ENCODE measurements at regions not wholly inside any gene's neighbourhood (a gene's known extent, or its start where the extent isn't known, plus 50 kb on each side); places are given as distances from the start of the nearest gene placed in this dataset.

- no peaks in the 10 kb centered on the region for H4K20me1 ChIP-seq (ENCODE audit: insufficient read depth, low read length)
- no peak overlapping the region for H3K27ac ChIP-seq (ENCODE audit: low read depth, low read length)
- no peaks in the 10 kb centered on the region for H3K27me3 ChIP-seq (ENCODE audit: insufficient read depth, low read length)
- no peaks in the 10 kb centered on the region for H3K36me3 ChIP-seq (ENCODE audit: insufficient read depth, low read length)
- H3K9me3 Mint-ChIP-seq (ENCODE audit: unreplicated experiment), result peaks cover 2% of the 10 kb centered on the region
- H3K79me2 ChIP-seq (ENCODE audit: insufficient read depth, low read length), result no peaks in the 10 kb centered on the region
- no peaks in the 10 kb centered on the region for H3K36me3 Mint-ChIP-seq (ENCODE audit: low read depth, unreplicated experiment)
- peaks cover 3% of the 10 kb centered on the region for H3K27me3 Mint-ChIP-seq (ENCODE audit: low read depth, unreplicated experiment)
- no peak for FAIRE-seq
- H3K9me3 ChIP-seq (ENCODE audit: insufficient read depth, low read depth, low read length), result no peaks in the 10 kb centered on the region
- no peak overlapping the region for H3K9ac ChIP-seq (ENCODE audit: low read length)
- H3K27ac Mint-ChIP-seq (ENCODE audit: unreplicated experiment), result no peak overlapping the region
- H3K4me3 Mint-ChIP-seq (ENCODE audit: unreplicated experiment), result no peak overlapping the region
- H3K4me3 ChIP-seq (ENCODE audit: insufficient read depth, low read depth, low read length), result no peak overlapping the region
- H3K4me1 ChIP-seq (ENCODE audit: insufficient read depth, low read length), result no peaks in the 10 kb centered on the region
- peak; percentile 13 for DNase-seq (ENCODE audit: low read depth)
- peak; percentile 65 for TF ChIP-seq CTCF (IDR thresholded peaks at IDR 0.05; ENCODE audit: insufficient read depth, low read depth, low read length)
- no peak for TF ChIP-seq EZH2 (IDR thresholded peaks at IDR 0.05; ENCODE audit: insufficient read depth, low read length)
- H2AFZ ChIP-seq (ENCODE audit: low read depth, low read length), result no peak overlapping the region
- H3K4me1 Mint-ChIP-seq (ENCODE audit: low read depth, unreplicated experiment), result no peaks in the 10 kb centered on the region
- H3K4me2 ChIP-seq (ENCODE audit: low read length), result no peak overlapping the region
Observed at GRCh38 chr20:12207875-12208274, 290.2 kb downstream of the BTBD3 start.

GRCh38 chr20:12210591-12210990 lies 292.9 kb downstream of the BTBD3 start:
- Mint-ChIP-seq H3K27ac (ENCODE audit: unreplicated experiment) (no peak overlapping the region), H3K9me3 (ENCODE audit: unreplicated experiment) (no peaks in the 10 kb centered on the region), H3K4me3 (ENCODE audit: unreplicated experiment) (no peak overlapping the region), H3K4me1 (ENCODE audit: low read depth, unreplicated experiment) (no peaks in the 10 kb centered on the region), H3K36me3 (ENCODE audit: low read depth, unreplicated experiment) (no peaks in the 10 kb centered on the region), H3K27me3 (ENCODE audit: low read depth, unreplicated experiment) (peaks cover 3% of the 10 kb centered on the region)
- no peak for DNase-seq (ENCODE audit: low read depth)
- Histone ChIP-seq H3K27me3 (ENCODE audit: insufficient read depth, low read length) (no peaks in the 10 kb centered on the region), H2AFZ (ENCODE audit: low read depth, low read length) (no peak overlapping the region), H4K20me1 (ENCODE audit: insufficient read depth, low read length) (no peaks in the 10 kb centered on the region), H3K9me3 (ENCODE audit: insufficient read depth, low read depth, low read length) (no peaks in the 10 kb centered on the region), H3K79me2 (ENCODE audit: insufficient read depth, low read length) (no peaks in the 10 kb centered on the region), H3K4me1 (ENCODE audit: insufficient read depth, low read length) (no peaks in the 10 kb centered on the region), H3K4me3 (ENCODE audit: insufficient read depth, low read depth, low read length) (no peak overlapping the region), H3K9ac (ENCODE audit: low read length) (no peak overlapping the region), H3K4me2 (ENCODE audit: low read length) (no peak overlapping the region), H3K27ac (ENCODE audit: low read depth, low read length) (no peak overlapping the region), H3K36me3 (ENCODE audit: insufficient read depth, low read length) (no peaks in the 10 kb centered on the region)
- TF ChIP-seq CTCF (IDR thresholded peaks at IDR 0.05; ENCODE audit: insufficient read depth, low read depth, low read length), result no peak
- no peak for TF ChIP-seq EZH2 (IDR thresholded peaks at IDR 0.05; ENCODE audit: insufficient read depth, low read length)
- no peak for FAIRE-seq

- Mint-ChIP-seq H3K27ac (ENCODE audit: unreplicated experiment) (no peak overlapping the region), H3K4me3 (ENCODE audit: unreplicated experiment) (no peak overlapping the region), H3K36me3 (ENCODE audit: low read depth, unreplicated experiment) (no peaks in the 10 kb centered on the region), H3K27me3 (ENCODE audit: low read depth, unreplicated experiment) (peaks cover 3% of the 10 kb centered on the region), H3K9me3 (ENCODE audit: unreplicated experiment) (no peaks in the 10 kb centered on the region), H3K4me1 (ENCODE audit: low read depth, unreplicated experiment) (no peaks in the 10 kb centered on the region)
- TF ChIP-seq CTCF (IDR thresholded peaks at IDR 0.05; ENCODE audit: insufficient read depth, low read depth, low read length) (no peak), EZH2 (IDR thresholded peaks at IDR 0.05; ENCODE audit: insufficient read depth, low read length) (no peak)
- H3K27me3 ChIP-seq (ENCODE audit: insufficient read depth, low read length), result no peaks in the 10 kb centered on the region
- no peaks in the 10 kb centered on the region for H3K4me1 ChIP-seq (ENCODE audit: insufficient read depth, low read length)
- no peaks in the 10 kb centered on the region for H3K9me3 ChIP-seq (ENCODE audit: insufficient read depth, low read depth, low read length)
- no peak overlapping the region for H3K4me2 ChIP-seq (ENCODE audit: low read length)
- no peaks in the 10 kb centered on the region for H3K79me2 ChIP-seq (ENCODE audit: insufficient read depth, low read length)
- H3K9ac ChIP-seq (ENCODE audit: low read length), result no peak overlapping the region
- FAIRE-seq (no peak), DNase-seq (ENCODE audit: low read depth) (no peak)
- no peak overlapping the region for H2AFZ ChIP-seq (ENCODE audit: low read depth, low read length)
- no peaks in the 10 kb centered on the region for H3K36me3 ChIP-seq (ENCODE audit: insufficient read depth, low read length)
- no peaks in the 10 kb centered on the region for H4K20me1 ChIP-seq (ENCODE audit: insufficient read depth, low read length)
- H3K27ac ChIP-seq (ENCODE audit: low read depth, low read length), result no peak overlapping the region
- H3K4me3 ChIP-seq (ENCODE audit: insufficient read depth, low read depth, low read length), result no peak overlapping the region
Observed at GRCh38 chr20:12211361-12211760, 293.7 kb downstream of the BTBD3 start.
